ENCODE measurements at regions not wholly inside any gene's neighbourhood (a gene's known extent, or its start where the extent isn't known, plus 50 kb on each side); places are given as distances from the start of the nearest gene placed in this dataset.

GRCh38 chr10:125217990-125218675, 57.8 kb upstream of the CTBP2 start:
- dilution Hi-C loops (cut with MboI; ENCODE audit: extremely low pct_ligation_motif_present, low sequenced_read_pairs) (no loop called here), intact Hi-C loops (cut with micrococcal nuclease) (no loop called here)
- Histone ChIP-seq H3K4me3 (replicated peaks in 1 of 3; ENCODE audit: insufficient read depth in 1 of 3, low read depth in 1 of 3, low read length in 3 of 3) (no peak overlapping the region), H3K9ac (replicated peaks; ENCODE audit: extremely low read depth, insufficient read depth, low read length) (no peak overlapping the region), H3K27me3 (ENCODE audit: control insufficient read depth in 2 of 2, insufficient read depth in 2 of 2, low read length in 2 of 2) (no peaks in the 10 kb centered on the region), H2AFZ (ENCODE audit: low read depth, low read length) (no peak overlapping the region), H4K20me1 (replicated peaks; ENCODE audit: control insufficient read depth, extremely low read depth, insufficient read depth, low read length) (no peaks in the 10 kb centered on the region), H3K4me2 (ENCODE audit: insufficient read depth, low read length) (no peak overlapping the region), H3K27ac (ENCODE audit: insufficient read depth, low read depth, low read length) (no peak overlapping the region), H3K9me1 (replicated peaks; ENCODE audit: control insufficient read depth, extremely low read depth, insufficient read depth, low read length) (no peaks in the 10 kb centered on the region), H3K9me3 (replicated peaks; ENCODE audit: control insufficient read depth, insufficient read depth, low read length) (no peaks in the 10 kb centered on the region), H3K36me3 (ENCODE audit: control insufficient read depth in 2 of 2, extremely low read depth in 1 of 2, insufficient read depth in 2 of 2, low read length in 2 of 2) (no peaks in the 10 kb centered on the region), H3K79me2 (ENCODE audit: control insufficient read depth, insufficient read depth, low read length) (no peaks in the 10 kb centered on the region), H3K4me1 (ENCODE audit: control insufficient read depth, extremely low read depth, insufficient read depth, low read length) (no peaks in the 10 kb centered on the region)
- ChIA-PET POLR2A (no interaction called here), CTCF (interaction anchor here (0.7 to 1.3 kb wide), 2 partner anchors 170 to 488 kb away, joined by 3 to 4 read pairs; no protein-coding TSS in a partner anchor)
- BruUV-seq (replicated peaks), result no TSS peak
- no peak for DNase-seq (ENCODE audit: low read depth, low spot score)
- TF ChIP-seq CTCF (IDR thresholded peaks at IDR 0.05; ENCODE audit: extremely low read depth in 1 of 2, insufficient read depth in 1 of 2, low read depth in 1 of 2, low read length in 2 of 2) (peak in 1 of 2 donors; percentile 18), MAX (IDR thresholded peaks at IDR 0.05; ENCODE audit: insufficient read depth, insufficient read length) (no peak)
- FAIRE-seq, result no peak

- dilution Hi-C loops (cut with MboI; ENCODE audit: extremely low pct_ligation_motif_present, low sequenced_read_pairs), result no loop called here
- FAIRE-seq (no peak), DNase-seq (ENCODE audit: low read depth, low spot score) (no peak)
- no peak overlapping the region for H3K4me2 ChIP-seq (ENCODE audit: insufficient read depth, low read length)
- H3K36me3 ChIP-seq (ENCODE audit: control insufficient read depth in 2 of 2, extremely low read depth in 1 of 2, insufficient read depth in 2 of 2, low read length in 2 of 2), result no peaks in the 10 kb centered on the region
- CTCF ChIA-PET, result no interaction called here
- no peak for TF ChIP-seq MYC (IDR thresholded peaks at IDR 0.05; ENCODE audit: low read depth, low read length)
- no peak for TF ChIP-seq GATA2 (IDR thresholded peaks at IDR 0.05; ENCODE audit: insufficient read depth, insufficient read length, low read depth, low read length)
- no peak for TF ChIP-seq CTCF (IDR thresholded peaks at IDR 0.05; ENCODE audit: extremely low read depth in 1 of 2, insufficient read depth in 1 of 2, low read depth in 1 of 2, low read length in 2 of 2)
- no peak for TF ChIP-seq JUN (IDR thresholded peaks at IDR 0.05; ENCODE audit: borderline replicate concordance, insufficient read depth, insufficient read length, low read depth)
- TF ChIP-seq MAX (IDR thresholded peaks at IDR 0.05; ENCODE audit: insufficient read depth, insufficient read length), result no peak
- no peak for TF ChIP-seq FOS (IDR thresholded peaks at IDR 0.05; ENCODE audit: borderline replicate concordance, insufficient read depth, low read length)
- no peak for TF ChIP-seq POLR2A (IDR thresholded peaks at IDR 0.05; ENCODE audit: low read depth, low read length)
- no peak for TF ChIP-seq POLR2AphosphoS5 (IDR thresholded peaks at IDR 0.05; ENCODE audit: insufficient read depth, low read depth, low read length)
- no peak for TF ChIP-seq EZH2 (IDR thresholded peaks at IDR 0.05; ENCODE audit: borderline replicate concordance, low read depth, low read length, severe bottlenecking)
- POLR2A ChIA-PET, result no interaction called here
- no peaks in the 10 kb centered on the region for H3K4me1 ChIP-seq (ENCODE audit: control insufficient read depth, extremely low read depth, insufficient read depth, low read length)
- no peaks in the 10 kb centered on the region for H3K79me2 ChIP-seq (ENCODE audit: control insufficient read depth, insufficient read depth, low read length)
- no TSS peak for BruUV-seq (replicated peaks)
- H3K9ac ChIP-seq (replicated peaks; ENCODE audit: extremely low read depth, insufficient read depth, low read length), result no peak overlapping the region
- H3K27me3 ChIP-seq (ENCODE audit: control insufficient read depth in 2 of 2, insufficient read depth in 2 of 2, low read length in 2 of 2), result no peaks in the 10 kb centered on the region
- no peak overlapping the region for H3K4me3 ChIP-seq (replicated peaks in 1 of 3; ENCODE audit: insufficient read depth in 1 of 3, low read depth in 1 of 3, low read length in 3 of 3)
- H3K9me3 ChIP-seq (replicated peaks; ENCODE audit: control insufficient read depth, insufficient read depth, low read length), result no peaks in the 10 kb centered on the region
- H3K27ac ChIP-seq (ENCODE audit: insufficient read depth, low read depth, low read length), result no peak overlapping the region
- H4K20me1 ChIP-seq (replicated peaks; ENCODE audit: control insufficient read depth, extremely low read depth, insufficient read depth, low read length), result no peaks in the 10 kb centered on the region
- no peak overlapping the region for H2AFZ ChIP-seq (ENCODE audit: low read depth, low read length)
- H3K9me1 ChIP-seq (replicated peaks; ENCODE audit: control insufficient read depth, extremely low read depth, insufficient read depth, low read length), result no peaks in the 10 kb centered on the region
- intact Hi-C loops (cut with micrococcal nuclease), result no loop called here
Measured at GRCh38 chr10:125216861-125217260, 56.5 kb upstream of the CTBP2 start.
